Progenitor cell of endocrine pancreas (in vitro differentiated cells): ENCODE measurements at regions not wholly inside any gene's neighbourhood (a gene's known extent, or its start where the extent isn't known, plus 50 kb on each side); places are given as distances from the start of the nearest gene placed in this dataset.

Source experiments
- DNase-seq: peaks from one replicate; pipeline ENCODE4 v3.0.0; 2021; ENCODE audit warnings: low spot score; ENCODE audit not compliant: unreplicated experiment
- H3K27ac Mint-ChIP-seq: 2 replicates; pipeline ENCODE4 v1.8.0; 2021; ENCODE audit warnings: mild to moderate bottlenecking, moderate library complexity, mixed read lengths
- H3K27me3 Mint-ChIP-seq: 2 replicates; pipeline ENCODE4 v1.8.0; 2021; ENCODE audit warnings: mixed read lengths
- H3K36me3 Mint-ChIP-seq: 2 replicates; pipeline ENCODE4 v1.8.0; 2022; ENCODE audit warnings: mixed read lengths; ENCODE audit not compliant: insufficient read depth
- H3K4me1 Mint-ChIP-seq: 2 replicates; pipeline ENCODE4 v1.8.0; 2021; ENCODE audit warnings: low read depth, mixed read lengths
- H3K4me3 Mint-ChIP-seq: 2 replicates; pipeline ENCODE4 v1.8.0; 2021; ENCODE audit warnings: low read depth, mild to moderate bottlenecking, moderate library complexity, mixed read lengths
- H3K9me3 Mint-ChIP-seq: 2 replicates; pipeline ENCODE4 v1.8.0; 2021; ENCODE audit warnings: low read depth, mixed read lengths
- CTCF ChIP-seq: fragments of 200-600 bp; sonication (generic); IDR thresholded peaks from one replicate; pipeline ENCODE4 v1.5.0; 2021; ENCODE audit warnings: antibody characterized with exemption, mild to moderate bottlenecking; ENCODE audit not compliant: unreplicated experiment

- H3K4me1 Mint-ChIP-seq, result no peaks in the 10 kb centered on the region
- no peak for DNase-seq
- H3K27me3 Mint-ChIP-seq, result peaks cover 97% of the 10 kb centered on the region
- no peak overlapping the region for H3K4me3 Mint-ChIP-seq
- H3K27ac Mint-ChIP-seq, result no peak overlapping the region
- no peaks in the 10 kb centered on the region for H3K36me3 Mint-ChIP-seq
- no peaks in the 10 kb centered on the region for H3K9me3 Mint-ChIP-seq
- no peak for TF ChIP-seq CTCF
These were observed 83.9 kb upstream of the SGIP1 start for GRCh38 chr1:66450043-66450514.

GRCh38 chr1:66450847-66451246 lies 83.1 kb upstream of the SGIP1 start:
- H3K9me3 Mint-ChIP-seq, result no peaks in the 10 kb centered on the region
- H3K4me1 Mint-ChIP-seq, result no peaks in the 10 kb centered on the region
- no peak for TF ChIP-seq CTCF
- H3K4me3 Mint-ChIP-seq, result no peak overlapping the region
- H3K27me3 Mint-ChIP-seq, result peaks cover 97% of the 10 kb centered on the region
- no peak for DNase-seq
- no peak overlapping the region for H3K27ac Mint-ChIP-seq
- H3K36me3 Mint-ChIP-seq, result no peaks in the 10 kb centered on the region

- peaks cover 93% of the 10 kb centered on the region for H3K27me3 Mint-ChIP-seq
- peak; percentile 31 for TF ChIP-seq CTCF
- H3K27ac Mint-ChIP-seq, result no peak overlapping the region
- no peak overlapping the region for H3K4me3 Mint-ChIP-seq
- H3K36me3 Mint-ChIP-seq, result no peaks in the 10 kb centered on the region
- no peaks in the 10 kb centered on the region for H3K9me3 Mint-ChIP-seq
- H3K4me1 Mint-ChIP-seq, result no peaks in the 10 kb centered on the region
- no peak for DNase-seq
These were observed 81.8 kb upstream of the SGIP1 start for GRCh38 chr1:66452162-66452561.

GRCh38 chr1:66452982-66453381 lies 81.0 kb upstream of the SGIP1 start:
- Mint-ChIP-seq H3K9me3 (no peaks in the 10 kb centered on the region), H3K27me3 (peaks cover 91% of the 10 kb centered on the region), H3K27ac (no peak overlapping the region), H3K36me3 (no peaks in the 10 kb centered on the region), H3K4me3 (no peak overlapping the region), H3K4me1 (no peaks in the 10 kb centered on the region)
- TF ChIP-seq CTCF, result no peak
- no peak for DNase-seq

- H3K4me3 Mint-ChIP-seq, result no peak overlapping the region
- peaks cover 9% of the 10 kb centered on the region for H3K9me3 Mint-ChIP-seq
- no peak for DNase-seq
- peaks cover 80% of the 10 kb centered on the region for H3K27me3 Mint-ChIP-seq
- H3K4me1 Mint-ChIP-seq, result no peaks in the 10 kb centered on the region
- no peak for TF ChIP-seq CTCF
- no peak overlapping the region for H3K27ac Mint-ChIP-seq
- no peaks in the 10 kb centered on the region for H3K36me3 Mint-ChIP-seq
These were observed 78.5 kb upstream of the SGIP1 start for GRCh38 chr1:66455446-66455845.
